C4-2B (cell line): ENCODE measurements at regions not wholly inside any gene's neighbourhood (a gene's known extent, or its start where the extent isn't known, plus 50 kb on each side); places are given as distances from the start of the nearest gene placed in this dataset.

Experiments
- H3K27ac ChIP-seq: fragments of 450-650 bp; 2 replicates; pipeline ENCODE4 v1.5.1; 2017
- CTCF ChIP-seq: fragments of 450-650 bp; conservative IDR thresholded peaks from 2 replicates; pipeline ENCODE4 v1.5.1; 2017; ENCODE audit warnings: mild to moderate bottlenecking
- ZFX ChIP-seq: fragments of 450-650 bp; IDR thresholded peaks from 2 replicates; pipeline ENCODE4 v1.6.1; 2017

- TF ChIP-seq CTCF = no peak
- no peak for TF ChIP-seq ZFX
Observed at GRCh38 chr10:53719658-53720057, 947.1 kb upstream of the MBL2 start.

DNA sequence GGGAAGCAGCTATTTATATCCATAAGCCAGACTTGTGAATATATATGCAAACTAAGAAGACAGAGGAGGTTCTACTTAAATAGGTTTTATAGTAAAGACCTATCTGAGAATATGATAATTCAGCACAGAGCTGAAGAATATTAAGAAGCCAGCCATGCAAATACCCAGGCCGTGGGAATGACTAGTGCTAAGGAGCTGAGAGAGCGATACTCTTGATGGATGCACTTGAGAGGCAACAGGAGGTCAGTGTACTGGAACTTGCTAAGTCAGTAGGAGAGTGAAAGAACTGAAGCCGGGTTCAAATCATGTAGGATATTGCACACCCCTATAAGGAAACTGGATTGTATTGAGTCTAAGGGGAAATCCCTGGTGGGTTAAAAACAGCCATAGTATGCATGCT, 943.6 kb upstream of the MBL2 start:
- no peak overlapping the region for H3K27ac ChIP-seq
- TF ChIP-seq CTCF (no peak), ZFX (no peak)

More at GRCh38 chr10:53719658-53720057, 947.1 kb upstream of the MBL2 start:
- H3K27ac ChIP-seq = no peak overlapping the region

GRCh38 chr10:53713431-53713830, 940.8 kb upstream of the MBL2 start:
- H3K27ac ChIP-seq = no peak overlapping the region
- TF ChIP-seq CTCF (no peak), ZFX (no peak)

DNA sequence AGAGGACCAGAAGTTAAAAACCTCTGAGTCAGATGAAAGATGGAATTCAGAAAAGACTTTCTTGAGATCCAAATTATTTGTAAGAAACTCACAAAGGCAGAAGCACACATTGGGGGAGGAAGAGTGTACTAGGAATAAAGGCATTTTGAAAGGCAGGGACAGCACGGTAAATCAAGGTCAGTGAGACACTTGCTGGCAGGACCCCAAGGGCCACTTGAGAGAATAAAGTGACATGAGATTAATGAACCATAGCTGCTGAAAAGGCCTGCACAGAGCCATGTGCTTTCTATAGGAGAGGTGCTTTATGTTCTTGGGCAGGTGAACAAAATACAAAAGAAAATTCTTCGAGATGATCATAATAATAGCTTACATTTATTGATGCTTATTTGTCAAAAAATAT, 929.9 kb upstream of the MBL2 start:
- TF ChIP-seq CTCF (no peak), ZFX (no peak)
- H3K27ac ChIP-seq = no peak overlapping the region

GRCh38 chr10:53701213-53701612, 928.6 kb upstream of the MBL2 start:
- H3K27ac ChIP-seq = no peak overlapping the region
- TF ChIP-seq ZFX = no peak

GRCh38 chr10:53700278-53700677, 927.7 kb upstream of the MBL2 start:
- no peak overlapping the region for H3K27ac ChIP-seq
- no peak for TF ChIP-seq CTCF
- no peak for TF ChIP-seq ZFX

GRCh38 chr10:53699684-53700083, 927.1 kb upstream of the MBL2 start:
- TF ChIP-seq ZFX (no peak), CTCF (no peak)
- H3K27ac ChIP-seq = no peak overlapping the region

- TF ChIP-seq CTCF (no peak), ZFX (no peak)
Observed at GRCh38 chr10:53699231-53699630, 926.6 kb upstream of the MBL2 start.

More at GRCh38 chr10:53699231-53699630, 926.6 kb upstream of the MBL2 start:
- no peak overlapping the region for H3K27ac ChIP-seq
